Sigmoid colon (tissue), 6 donors: ENCODE measurements at regions not wholly inside any gene's neighbourhood (a gene's known extent, or its start where the extent isn't known, plus 50 kb on each side); places are given as distances from the start of the nearest gene placed in this dataset.

Experiments used
- DNase-seq: peaks from one replicate; pipeline ENCODE4 v3.0.0-alpha.2; 2019
- H3K27ac ChIP-seq, 4 donors: fragments of 200-600 bp; sonication (generic); one replicate each; pipeline ENCODE4 v1.5.1; 2016 to 2019; ENCODE audit warnings: mild to moderate bottlenecking in 1 of 4
- H3K27me3 ChIP-seq, 3 donors: fragments of 200-600 bp; sonication (generic); one replicate each; pipeline ENCODE4 v1.5.1; 2019; ENCODE audit warnings: mild to moderate bottlenecking in 1 of 3
- H3K36me3 ChIP-seq, 4 donors: fragments of 200-600 bp; sonication (generic); one replicate each; pipeline ENCODE4 v1.5.1; 2016 to 2019
- H3K4me1 ChIP-seq, 4 donors: fragments of 200-600 bp; sonication (generic); one replicate each; pipeline ENCODE4 v1.5.1; 2017 to 2019
- H3K4me3 ChIP-seq, 4 donors: fragments of 200-600 bp; sonication (generic); one replicate each; pipeline ENCODE4 v1.5.1; 2017 to 2019; ENCODE audit warnings: mild to moderate bottlenecking in 2 of 4, moderate library complexity in 1 of 4
- H3K9me3 ChIP-seq, 4 donors: fragments of 200-600 bp in 3 of 4; sonication (generic) in 3 of 4; one replicate each; pipeline versions ENCODE4 v1.5.1 to v1.6.1; 2013 to 2019
- CTCF ChIP-seq, 4 experiments: fragments of 450-650 bp in 3 of 4; fragments of 200-600 bp in 1 of 4; IDR thresholded peaks; one replicate each; pipeline ENCODE4 v1.5.1; 2016 to 2019; ENCODE audit warnings: antibody characterized with exemption in 4 of 4, mild to moderate bottlenecking in 3 of 4, moderate library complexity in 2 of 4
- EP300 ChIP-seq, 4 donors: sonication (generic); formaldehyde crosslinking; IDR thresholded peaks; one replicate each; pipeline ENCODE4 v1.6.1; 2017; ENCODE audit warnings: antibody characterized with exemption in 4 of 4
- POLR2A ChIP-seq, 2 donors: fragments of 450-650 bp; IDR thresholded peaks; one replicate each; pipeline ENCODE4 v1.6.1; 2016; ENCODE audit warnings: antibody characterized with exemption in 2 of 2, mild to moderate bottlenecking in 2 of 2, moderate library complexity in 2 of 2
- POLR2AphosphoS5 ChIP-seq, 4 donors: sonication (generic); formaldehyde crosslinking; IDR thresholded peaks; one replicate each; pipeline ENCODE4 v1.6.1; 2017; ENCODE audit warnings: antibody characterized with exemption in 4 of 4
- WGBS, 2 donors: extraction: QIAGEN DNeasy Blood & Tissue Kit; methylation state at CpG; one replicate each; pipeline ENCODE4 v1.1.7; 2013; 5-methylcytosine and 5-hydroxymethylcytosine counted together
- intact Hi-C: fragments of 100-400 bp; cut with DNase I; formaldehyde crosslinking; loops from one replicate; pipeline ENCODE4 v1.15.1; 2023
- donor health status: healthy with polysubstance abuse.
- donor health status: healthy.

GRCh38 chrX:121154858-121155404, 107.5 kb downstream of the GLUD2 start:
- intact Hi-C loops = no loop called here

GRCh38 chrX:121160987-121161386, 113.6 kb downstream of the GLUD2 start:
- no peaks in the 10 kb centered on the region for H3K9me3 ChIP-seq
- H3K36me3 ChIP-seq = no peaks in the 10 kb centered on the region
- no peaks in the 10 kb centered on the region for H3K27me3 ChIP-seq
- no peaks in the 10 kb centered on the region for H3K4me1 ChIP-seq
- TF ChIP-seq POLR2A (IDR thresholded peaks at IDR 0.05) = no peak
- no peak for TF ChIP-seq POLR2AphosphoS5 (IDR thresholded peaks at IDR 0.05)
- TF ChIP-seq EP300 (IDR thresholded peaks at IDR 0.05) = no peak
- no peak for TF ChIP-seq CTCF (IDR thresholded peaks at IDR 0.05)
- H3K27ac ChIP-seq = no peak overlapping the region
- DNase-seq = no peak
- WGBS, 2 donors = 26 to 39% methylated on average over 4 of the region's 4 CpGs
- intact Hi-C loops = no loop called here
- H3K4me3 ChIP-seq = no peak overlapping the region

More at GRCh38 chrX:121154858-121155404, 107.5 kb downstream of the GLUD2 start:
- DNase-seq = no peak
- 88 to 90% methylated on average over 13 of the region's 13 CpGs for WGBS, 2 donors
- Histone ChIP-seq H3K36me3 (no peaks in the 10 kb centered on the region), H3K27me3 (no peaks in the 10 kb centered on the region), H3K9me3 (no peaks in the 10 kb centered on the region), H3K4me3 (no peak overlapping the region), H3K4me1 (no peaks in the 10 kb centered on the region), H3K27ac (no peak overlapping the region)
- TF ChIP-seq CTCF (IDR thresholded peaks at IDR 0.05) = no peak
- TF ChIP-seq POLR2A (IDR thresholded peaks at IDR 0.05) = no peak
- TF ChIP-seq POLR2AphosphoS5 (IDR thresholded peaks at IDR 0.05) = no peak
- TF ChIP-seq EP300 (IDR thresholded peaks at IDR 0.05) = no peak

- Histone ChIP-seq H3K4me1 (no peaks in the 10 kb centered on the region), H3K4me3 (no peak overlapping the region), H3K27ac (no peak overlapping the region), H3K9me3 (no peaks in the 10 kb centered on the region), H3K36me3 (no peaks in the 10 kb centered on the region), H3K27me3 (no peaks in the 10 kb centered on the region)
- intact Hi-C loops = no loop called here
- WGBS, 2 donors = 21 to 27% methylated on average over 4 of the region's 4 CpGs
- DNase-seq = no peak
- TF ChIP-seq CTCF (IDR thresholded peaks at IDR 0.05) = no peak
These were observed 114.1 kb downstream of the GLUD2 start for GRCh38 chrX:121161501-121161933.

GRCh38 chrX:121163443-121163842, 116.0 kb downstream of the GLUD2 start:
- Histone ChIP-seq H3K27ac (no peak overlapping the region), H3K27me3 (no peaks in the 10 kb centered on the region), H3K4me3 (no peak overlapping the region), H3K9me3 (no peaks in the 10 kb centered on the region), H3K36me3 (no peaks in the 10 kb centered on the region), H3K4me1 (no peaks in the 10 kb centered on the region)
- WGBS, 2 donors = 91 to 98% methylated on average over 6 of the region's 6 CpGs
- TF ChIP-seq POLR2AphosphoS5 (IDR thresholded peaks at IDR 0.05) = no peak
- no peak for TF ChIP-seq CTCF (IDR thresholded peaks at IDR 0.05)
- TF ChIP-seq EP300 (IDR thresholded peaks at IDR 0.05) = no peak
- TF ChIP-seq POLR2A (IDR thresholded peaks at IDR 0.05) = no peak
- no peak for DNase-seq
- intact Hi-C loops = no loop called here

DNA sequence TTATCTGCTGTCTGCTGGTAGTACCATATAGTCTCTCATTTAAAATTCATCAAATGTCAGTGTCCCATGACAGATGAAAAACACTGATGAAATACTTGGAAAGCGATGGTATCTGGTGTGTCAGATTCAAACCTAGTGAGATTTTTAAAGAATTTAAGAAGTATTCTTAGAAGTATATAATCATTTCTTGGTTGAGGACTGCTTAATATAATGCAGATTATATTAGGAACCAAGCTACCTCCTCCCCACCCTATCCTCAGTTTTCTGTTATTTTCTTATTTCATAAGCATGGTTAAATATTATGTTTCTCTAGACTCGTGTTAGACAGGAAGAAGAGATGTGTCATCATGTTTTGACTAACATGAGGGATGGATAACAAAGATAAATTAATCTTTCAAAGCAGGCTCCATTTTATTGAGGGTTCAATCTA, 118.5 kb downstream of the GLUD2 start:
- WGBS, 2 donors = 47 to 63% methylated on average over 2 of the region's 2 CpGs
- DNase-seq = no peak
- H3K36me3 ChIP-seq = no peaks in the 10 kb centered on the region
- intact Hi-C loops = no loop called here
- no peak overlapping the region for H3K4me3 ChIP-seq
- H3K27ac ChIP-seq = no peak overlapping the region
- TF ChIP-seq POLR2A (IDR thresholded peaks at IDR 0.05) (no peak), CTCF (IDR thresholded peaks at IDR 0.05) (no peak), EP300 (IDR thresholded peaks at IDR 0.05) (no peak), POLR2AphosphoS5 (IDR thresholded peaks at IDR 0.05) (no peak)
- no peaks in the 10 kb centered on the region for H3K27me3 ChIP-seq
- H3K4me1 ChIP-seq = no peaks in the 10 kb centered on the region
- no peaks in the 10 kb centered on the region for H3K9me3 ChIP-seq
